ENCODE measurements at regions not wholly inside any gene's neighbourhood (a gene's known extent, or its start where the extent isn't known, plus 50 kb on each side); places are given as distances from the start of the nearest gene placed in this dataset.

DNA sequence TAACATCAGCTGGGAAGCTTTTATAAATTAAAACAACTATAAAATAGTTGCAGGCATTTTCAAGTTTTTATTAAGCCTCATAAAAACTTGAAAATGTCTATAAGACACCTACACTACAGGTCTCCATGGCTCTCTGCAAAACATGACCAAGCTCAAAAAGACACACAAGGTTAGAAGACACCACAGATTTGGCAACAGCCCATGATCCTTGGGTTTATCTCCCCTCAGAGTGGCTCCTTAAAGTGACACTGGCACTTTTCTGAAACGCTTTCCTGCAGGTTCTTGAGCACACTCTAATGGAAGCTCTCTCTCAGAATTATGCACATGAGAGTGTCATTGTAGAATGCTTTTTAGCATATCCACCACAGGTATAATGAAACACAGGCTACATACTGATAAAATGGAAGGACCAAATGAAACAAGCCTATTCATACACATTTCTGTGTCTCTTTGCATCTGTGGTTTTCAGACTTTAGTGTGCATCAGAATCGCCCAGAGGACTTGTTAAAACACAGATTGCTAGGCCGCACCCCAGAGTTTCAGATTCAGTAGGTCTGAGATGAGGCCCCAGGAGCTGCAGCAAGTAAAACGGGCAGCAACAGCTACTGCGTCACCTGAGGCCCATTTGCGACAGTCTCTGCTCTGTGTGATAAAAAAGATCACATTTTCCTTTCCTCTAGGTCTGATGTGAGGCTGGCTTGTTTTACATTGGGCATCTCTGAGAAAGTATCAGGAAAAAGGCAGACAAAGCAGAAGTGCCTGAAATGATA lies 75.0 kb upstream of the WSB1 start (continued):
- TF ChIP-seq CREB1 (IDR thresholded peaks at IDR 0.05) (no peak), CREB1 (CRISPR knock-in tag; IDR thresholded peaks at IDR 0.05) (no peak)

DNA sequence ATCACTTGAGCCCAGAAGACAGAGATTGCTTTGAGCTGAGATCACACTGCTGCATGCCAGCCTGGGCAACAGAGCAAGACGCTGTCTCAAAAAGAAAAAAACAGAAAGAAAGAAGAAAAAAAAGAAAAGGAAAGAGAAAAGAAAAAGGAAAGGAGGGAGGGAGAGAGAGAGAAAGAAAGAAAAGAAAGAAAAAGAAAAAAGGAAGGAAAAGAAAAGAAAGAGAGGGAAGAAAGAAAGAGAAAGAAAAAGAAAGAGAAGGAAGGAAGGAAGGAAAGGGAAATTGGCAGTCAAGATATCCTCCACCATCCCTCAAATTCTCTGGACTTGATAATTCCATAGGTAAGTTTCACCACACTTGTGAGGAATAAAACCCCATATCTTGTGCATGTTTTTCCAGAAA lies 71.4 kb upstream of the WSB1 start:
- TF ChIP-seq, protein P1, sequence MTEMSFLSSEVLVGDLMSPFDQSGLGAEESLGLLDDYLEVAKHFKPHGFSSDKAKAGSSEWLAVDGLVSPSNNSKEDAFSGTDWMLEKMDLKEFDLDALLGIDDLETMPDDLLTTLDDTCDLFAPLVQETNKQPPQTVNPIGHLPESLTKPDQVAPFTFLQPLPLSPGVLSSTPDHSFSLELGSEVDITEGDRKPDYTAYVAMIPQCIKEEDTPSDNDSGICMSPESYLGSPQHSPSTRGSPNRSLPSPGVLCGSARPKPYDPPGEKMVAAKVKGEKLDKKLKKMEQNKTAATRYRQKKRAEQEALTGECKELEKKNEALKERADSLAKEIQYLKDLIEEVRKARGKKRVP (CRISPR knock-in tag; IDR thresholded peaks at IDR 0.05), result no peak
- TF ChIP-seq, protein P2, sequence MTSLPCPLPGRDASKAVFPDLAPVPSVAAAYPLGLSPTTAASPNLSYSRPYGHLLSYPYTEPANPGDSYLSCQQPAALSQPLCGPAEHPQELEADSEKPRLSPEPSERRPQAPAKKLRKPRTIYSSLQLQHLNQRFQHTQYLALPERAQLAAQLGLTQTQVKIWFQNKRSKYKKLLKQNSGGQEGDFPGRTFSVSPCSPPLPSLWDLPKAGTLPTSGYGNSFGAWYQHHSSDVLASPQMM (CRISPR knock-in tag; IDR thresholded peaks at IDR 0.05), result no peak
- TF ChIP-seq, protein P3, sequence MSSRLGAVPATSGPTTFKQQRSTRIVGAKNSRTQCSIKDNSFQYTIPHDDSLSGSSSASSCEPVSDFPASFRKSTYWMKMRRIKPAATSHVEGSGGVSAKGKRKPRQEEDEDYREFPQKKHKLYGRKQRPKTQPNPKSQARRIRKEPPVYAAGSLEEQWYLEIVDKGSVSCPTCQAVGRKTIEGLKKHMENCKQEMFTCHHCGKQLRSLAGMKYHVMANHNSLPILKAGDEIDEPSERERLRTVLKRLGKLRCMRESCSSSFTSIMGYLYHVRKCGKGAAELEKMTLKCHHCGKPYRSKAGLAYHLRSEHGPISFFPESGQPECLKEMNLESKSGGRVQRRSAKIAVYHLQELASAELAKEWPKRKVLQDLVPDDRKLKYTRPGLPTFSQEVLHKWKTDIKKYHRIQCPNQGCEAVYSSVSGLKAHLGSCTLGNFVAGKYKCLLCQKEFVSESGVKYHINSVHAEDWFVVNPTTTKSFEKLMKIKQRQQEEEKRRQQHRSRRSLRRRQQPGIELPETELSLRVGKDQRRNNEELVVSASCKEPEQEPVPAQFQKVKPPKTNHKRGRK (tag; IDR thresholded peaks at IDR 0.05), result peak; percentile 90
- H3K79me2 ChIP-seq (ENCODE audit: control insufficient read depth, insufficient read depth, low read length), result no peaks in the 10 kb centered on the region
- no TSS peak for BruUV-seq (replicated peaks)
- H3K4me1 ChIP-seq (replicated peaks in 1 of 2; ENCODE audit: control insufficient read depth in 2 of 2, insufficient read depth in 2 of 2, low read length in 2 of 2), result no peaks in the 10 kb centered on the region
- in situ Hi-C loops (cut with MboI) (no loop called here), intact Hi-C loops (cut with micrococcal nuclease) (no loop called here)
- H3K9me3 ChIP-seq (replicated peaks; ENCODE audit: control insufficient read depth, insufficient read depth, low read depth, low read length), result no peaks in the 10 kb centered on the region
- no peak overlapping the region for H3K4me2 ChIP-seq (ENCODE audit: insufficient read depth, low read length)
- H3K9me1 ChIP-seq (ENCODE audit: control insufficient read depth, insufficient read depth, low read length), result no peaks in the 10 kb centered on the region
- ATAC-seq (no peak), DNase-seq (ENCODE audit: extremely low read depth in 1 of 4, low spot score in 3 of 4) (no peak), FAIRE-seq (no peak)
- WGBS (ENCODE audit: insufficient coverage, low coverage, missing lambda C conversion rate), result no CpG with 5 or more reads among the region's 1 CpG
- CTCF ChIA-PET (ENCODE audit: low intra/inter-chr PET ratio), result no interaction called here
- POLR2A ChIA-PET, result interaction anchor here (1.0 kb wide), 1 partner anchor 246 kb away, joined by 3 read pairs; no protein-coding TSS in a partner anchor
- H3K27ac ChIP-seq (ENCODE audit: extremely low read depth, low read depth, low read length), result no peak overlapping the region
- no peaks in the 10 kb centered on the region for H3K36me3 ChIP-seq (ENCODE audit: control insufficient read depth, insufficient read depth, low read length)
- H3K9ac ChIP-seq (ENCODE audit: insufficient read depth in 1 of 2, low read depth in 2 of 2, low read length in 2 of 2), result no peak overlapping the region
- no peak overlapping the region for H2AFZ ChIP-seq (ENCODE audit: low read depth, low read length)
- no peaks in the 10 kb centered on the region for H4K20me1 ChIP-seq (replicated peaks; ENCODE audit: control insufficient read depth, insufficient read depth, low read length)
- no peak overlapping the region for H3K4me3 ChIP-seq
- no peaks in the 10 kb centered on the region for H3K27me3 ChIP-seq (ENCODE audit: control insufficient read depth in 2 of 2, insufficient read depth in 2 of 2, low read length in 2 of 2)

Measured in K562 (cell line).